Astrocyte of the cerebellum (primary cell): ENCODE measurements at regions not wholly inside any gene's neighbourhood (a gene's known extent, or its start where the extent isn't known, plus 50 kb on each side); places are given as distances from the start of the nearest gene placed in this dataset.

Source experiments
- DNase-seq: peaks from one replicate; pipeline ENCODE4 v3.0.0-alpha.2; 2011; ENCODE audit warnings: low read depth
- H3K4me3 ChIP-seq: 2 replicates; pipeline ENCODE4 v1.5.1; 2011; ENCODE audit warnings: mild to moderate bottlenecking, low read depth, low read length, moderate library complexity
- CTCF ChIP-seq: IDR thresholded peaks from 2 replicates; pipeline ENCODE4 v1.5.1; 2012; ENCODE audit warnings: low read length, low read depth, moderate library complexity, mild to moderate bottlenecking; ENCODE audit errors: missing control alignments
- in situ Hi-C: cut with HindIII; loops from 2 replicates; pipeline ENCODE4 v1.10.0; 2017; ENCODE audit warnings: low sequenced_read_pairs

GRCh38 chr13:73684286-73684685, 449.9 kb downstream of the KLF12 start:
- in situ Hi-C loops = no loop called here
- H3K4me3 ChIP-seq = no peak overlapping the region
- DNase-seq = no peak
- TF ChIP-seq CTCF = no peak

GRCh38 chr13:73683746-73684145, 450.5 kb downstream of the KLF12 start:
- no peak overlapping the region for H3K4me3 ChIP-seq
- in situ Hi-C loops = no loop called here
- no peak for TF ChIP-seq CTCF
- no peak for DNase-seq

- DNase-seq = no peak
- no peak for TF ChIP-seq CTCF
- in situ Hi-C loops = no loop called here
These were observed 452.4 kb downstream of the KLF12 start for GRCh38 chr13:73681779-73682178.

GRCh38 chr13:73681015-73681414, 453.2 kb downstream of the KLF12 start:
- H3K4me3 ChIP-seq = no peak overlapping the region
- no peak for DNase-seq
- TF ChIP-seq CTCF = no peak
- in situ Hi-C loops = no loop called here

More at GRCh38 chr13:73681779-73682178, 452.4 kb downstream of the KLF12 start:
- H3K4me3 ChIP-seq = no peak overlapping the region

GRCh38 chr13:73677048-73677601, 457.1 kb downstream of the KLF12 start:
- DNase-seq = no peak
- in situ Hi-C loops = no loop called here
- no peak overlapping the region for H3K4me3 ChIP-seq
- no peak for TF ChIP-seq CTCF

- in situ Hi-C loops = no loop called here
These were observed 457.6 kb downstream of the KLF12 start for GRCh38 chr13:73676550-73677047.

More at GRCh38 chr13:73676550-73677047, 457.6 kb downstream of the KLF12 start:
- DNase-seq = no peak
- no peak overlapping the region for H3K4me3 ChIP-seq
- TF ChIP-seq CTCF = no peak
